ENCODE measurements at regions not wholly inside any gene's neighbourhood (a gene's known extent, or its start where the extent isn't known, plus 50 kb on each side); places are given as distances from the start of the nearest gene placed in this dataset.

GRCh38 chr2:12035956-12036639 is 289.7 kb downstream of the LPIN1 start:
- H3K4me3 ChIP-seq (ENCODE audit: low read depth, low read length), result no peak overlapping the region
- DNase-seq (ENCODE audit: low read depth), result no peak
- no peak for TF ChIP-seq CTCF (IDR thresholded peaks at IDR 0.05; ENCODE audit: insufficient read depth, low read length)

- no peak for DNase-seq (ENCODE audit: low read depth)
- no peak overlapping the region for H3K4me3 ChIP-seq (ENCODE audit: low read depth, low read length)
- no peak for TF ChIP-seq CTCF (IDR thresholded peaks at IDR 0.05; ENCODE audit: insufficient read depth, low read length)
Measured at GRCh38 chr2:12036640-12036983, 290.2 kb downstream of the LPIN1 start.

GRCh38 chr2:12037301-12037700 is 290.9 kb downstream of the LPIN1 start:
- no peak for DNase-seq (ENCODE audit: low read depth)
- H3K4me3 ChIP-seq (ENCODE audit: low read depth, low read length), result no peak overlapping the region
- TF ChIP-seq CTCF (IDR thresholded peaks at IDR 0.05; ENCODE audit: insufficient read depth, low read length), result no peak

GRCh38 chr2:12041236-12041635 is 294.8 kb downstream of the LPIN1 start:
- DNase-seq (ENCODE audit: low read depth), result no peak
- no peak for TF ChIP-seq CTCF (IDR thresholded peaks at IDR 0.05; ENCODE audit: insufficient read depth, low read length)
- H3K4me3 ChIP-seq (ENCODE audit: low read depth, low read length), result no peak overlapping the region

GRCh38 chr2:12043131-12043530 is 296.7 kb downstream of the LPIN1 start:
- TF ChIP-seq CTCF (IDR thresholded peaks at IDR 0.05; ENCODE audit: insufficient read depth, low read length), result no peak
- DNase-seq (ENCODE audit: low read depth), result no peak
- no peak overlapping the region for H3K4me3 ChIP-seq (ENCODE audit: low read depth, low read length)

GRCh38 chr2:12044857-12045256 is 298.4 kb downstream of the LPIN1 start:
- H3K4me3 ChIP-seq (ENCODE audit: low read depth, low read length), result no peak overlapping the region
- TF ChIP-seq CTCF (IDR thresholded peaks at IDR 0.05; ENCODE audit: insufficient read depth, low read length), result no peak
- DNase-seq (ENCODE audit: low read depth), result no peak

GRCh38 chr2:12045864-12046291 is 299.4 kb downstream of the LPIN1 start:
- no peak for TF ChIP-seq CTCF (IDR thresholded peaks at IDR 0.05; ENCODE audit: insufficient read depth, low read length)
- H3K4me3 ChIP-seq (ENCODE audit: low read depth, low read length), result no peak overlapping the region
- no peak for DNase-seq (ENCODE audit: low read depth)
